HepG2 (cell line): ENCODE measurements at regions not wholly inside any gene's neighbourhood (a gene's known extent, or its start where the extent isn't known, plus 50 kb on each side); places are given as distances from the start of the nearest gene placed in this dataset.

ENCODE experiments used
- ATAC-seq: fragments of 200-7000 bp; cut with Tn5 transposase; 3 replicates; pipeline ENCODE4 v1.9.1; 2020; ENCODE audit warnings: mild to moderate bottlenecking, moderate library complexity
- BruUV-seq: library from RNA; stranded (reverse); fragments of 400-500 nt; replicated peaks from 2 replicates; lab custom pipeline; 2021; lab: Mats Ljungman, UMichigan
- CTCF ChIA-PET: fragments of 300-600 bp; formaldehyde crosslinking; extraction: SDS; loops from one replicate; lab custom pipeline; 2021; ENCODE audit warnings: low total read pairs, inconsistent platforms, low intra/inter-chr PET ratio; lab: Yijun Ruan, JAX
- POLR2A ChIA-PET: fragments of 350-600 bp; sonication (Branson Sonifier 250); formaldehyde crosslinking; loops from one replicate; lab custom pipeline; 2020; ENCODE audit warnings: antibody characterized with exemption, inconsistent platforms; lab: Yijun Ruan, JAX
- DNase-seq: peaks from one replicate; pipeline ENCODE4 v3.0.0-alpha.2; 2015; ENCODE audit warnings: low spot score
- FAIRE-seq: peaks from 3 replicates; lab custom pipeline; 2011; peaks lifted over from hg19 to GRCh38; lab: Jason Lieb, UNC
- H2AFZ ChIP-seq: one replicate; pipeline ENCODE4 v1.6.1; 2011; ENCODE audit warnings: low read length, inconsistent platforms
- H3K27ac ChIP-seq: fragments of 300-600 bp; 3 replicates; pipeline ENCODE4 v1.8.0; 2011; ENCODE audit warnings: mixed run types, mild to moderate bottlenecking, mixed read lengths, low read length, inconsistent platforms; ENCODE audit not compliant: insufficient read depth; ENCODE audit errors: extremely low read length
- H3K27me3 ChIP-seq, 2 experiments: fragments of 200-600 bp in 1 of 2; 2 replicates in 1 of 2; 3 replicates in 1 of 2; pipeline versions ENCODE4 v1.6.0 to v1.8.0; 2011; ENCODE audit warnings: low read length in 2 of 2, mild to moderate bottlenecking in 2 of 2, moderate library complexity in 2 of 2, inconsistent platforms in 1 of 2; ENCODE audit not compliant: insufficient read depth in 2 of 2, control insufficient read depth in 1 of 2
- H3K36me3 ChIP-seq, 2 experiments: fragments of 200-600 bp in 1 of 2; replicated peaks in 1 of 2; 2 replicates in 1 of 2; 3 replicates in 1 of 2; pipeline versions ENCODE4 v1.5.1 to v1.8.0; 2011; ENCODE audit warnings: low read length in 2 of 2, inconsistent platforms in 1 of 2; ENCODE audit not compliant: insufficient read depth in 2 of 2, control insufficient read depth in 1 of 2
- H3K4me1 ChIP-seq: 2 replicates; pipeline ENCODE4 v1.5.1; 2012; ENCODE audit warnings: low read length, inconsistent platforms; ENCODE audit not compliant: insufficient read depth
- H3K4me2 ChIP-seq: 2 replicates; pipeline ENCODE4 v1.6.0; 2011; ENCODE audit warnings: low read depth, low read length, inconsistent platforms
- H3K4me3 ChIP-seq, 3 experiments: fragments of 200-600 bp in 1 of 3; sonication (generic), shearing (Covaris generic) in 1 of 3; replicated peaks in 1 of 3; 2 replicates each; pipeline ENCODE4 v1.5.1; 2011 to 2016; ENCODE audit warnings: low read length in 3 of 3, inconsistent platforms in 2 of 3, low read depth in 2 of 3, mild to moderate bottlenecking in 2 of 3, control low read depth in 1 of 3, mixed read lengths in 1 of 3; ENCODE audit not compliant: insufficient read depth in 1 of 3
- H3K79me2 ChIP-seq: one replicate; pipeline ENCODE4 v1.6.1; 2011; ENCODE audit warnings: low read length, inconsistent platforms; ENCODE audit not compliant: insufficient read depth
- H3K9ac ChIP-seq: 2 replicates; pipeline ENCODE4 v1.6.0; 2011; ENCODE audit warnings: mild to moderate bottlenecking, low read depth, low read length, inconsistent platforms; ENCODE audit not compliant: insufficient read depth
- H3K9me3 ChIP-seq: 2 replicates; pipeline ENCODE4 v1.5.1; 2012; ENCODE audit warnings: mild to moderate bottlenecking, low read length
- H4K20me1 ChIP-seq: 2 replicates; pipeline ENCODE4 v1.6.0; 2011; ENCODE audit warnings: inconsistent platforms, mild to moderate bottlenecking, low read length, moderate library complexity; ENCODE audit not compliant: insufficient read depth
- BRCA1 ChIP-seq: sonication (generic); formaldehyde crosslinking; IDR thresholded peaks from 2 replicates; pipeline ENCODE4 v1.4.0; 2020; ENCODE audit warnings: missing genetic modification reagents
- EED ChIP-seq: sonication (generic); formaldehyde crosslinking; IDR thresholded peaks from 2 replicates; pipeline ENCODE4 v1.5.0; 2020; ENCODE audit warnings: mild to moderate bottlenecking, missing genetic modification reagents
- ELF1 ChIP-seq: sonication (generic); formaldehyde crosslinking; IDR thresholded peaks from 2 replicates; pipeline ENCODE4 v1.4.0; 2020; ENCODE audit warnings: missing genetic modification reagents
- FOXK2 ChIP-seq: fragments of 450-650 bp; IDR thresholded peaks from 2 replicates; pipeline ENCODE4 v1.6.1; 2016
- HIVEP1 ChIP-seq: sonication (generic); formaldehyde crosslinking; IDR thresholded peaks from 2 replicates; pipeline ENCODE4 v1.4.0; 2020; ENCODE audit warnings: mild to moderate bottlenecking, missing genetic modification reagents
- LCORL ChIP-seq, 2 experiments: fragments of 450-650 bp in 1 of 2; sonication (generic) in 1 of 2; formaldehyde crosslinking in 1 of 2; IDR thresholded peaks; 2 replicates each; pipeline versions ENCODE4 v1.5.0 to v1.6.1; 2017 to 2020; ENCODE audit warnings: antibody characterized with exemption in 1 of 2, missing genetic modification reagents in 1 of 2
- NR0B2 ChIP-seq: sonication (generic); formaldehyde crosslinking; IDR thresholded peaks from 2 replicates; pipeline ENCODE4 v1.4.0; 2020; ENCODE audit warnings: mild to moderate bottlenecking, missing genetic modification reagents
- RFXANK ChIP-seq: IDR thresholded peaks from 2 replicates; pipeline ENCODE4 v1.6.1; 2016
- SALL1 ChIP-seq: sonication (generic); formaldehyde crosslinking; IDR thresholded peaks from 2 replicates; pipeline ENCODE4 v1.8.0; 2022; ENCODE audit warnings: mild to moderate bottlenecking, missing genetic modification reagents
- TAF15 ChIP-seq: fragments of 200-400 bp; formaldehyde crosslinking; IDR thresholded peaks from one replicate; pipeline ENCODE4 v1.6.1; 2018; ENCODE audit warnings: mild to moderate bottlenecking, low read depth, low read length; ENCODE audit not compliant: poor library complexity, severe bottlenecking
- U2AF1 ChIP-seq: fragments of 200-400 bp; formaldehyde crosslinking; optimal IDR thresholded peaks from 2 replicates; pipeline ENCODE3; 2017; ENCODE audit warnings: mild to moderate bottlenecking, low read depth, low read length
- ZNF468 ChIP-seq: sonication (generic); formaldehyde crosslinking; IDR thresholded peaks from 2 replicates; pipeline ENCODE4 v1.8.0; 2022; ENCODE audit warnings: mild to moderate bottlenecking, moderate library complexity, missing genetic modification reagents
- ZNF629 ChIP-seq: sonication (generic); formaldehyde crosslinking; conservative IDR thresholded peaks from 2 replicates; pipeline ENCODE4 v1.5.0; 2020; ENCODE audit warnings: missing genetic modification reagents
- ZUFSP ChIP-seq: sonication (generic); formaldehyde crosslinking; IDR thresholded peaks from 2 replicates; pipeline ENCODE4 v1.9.0; 2021; ENCODE audit warnings: missing genetic modification reagents, mild to moderate bottlenecking, borderline replicate concordance
- WGBS: methylation state at CpG from one replicate; pipeline ENCODE4 v1.1.6; 2017; ENCODE audit warnings: low lambda C conversion rate; 5-methylcytosine and 5-hydroxymethylcytosine counted together
- in situ Hi-C: cut with HindIII; loops from 2 replicates; pipeline ENCODE4 v1.10.0; 2017; ENCODE audit warnings: low pct_unique_long_range_greater_than_20kb; ENCODE audit not compliant: extremely low pct_ligation_motif_present
- intact Hi-C: fragments of 100-400 bp; cut with micrococcal nuclease; formaldehyde crosslinking; loops from one replicate; pipeline ENCODE4 v1.10.0; 2022; ENCODE audit not compliant: unreplicated experiment
- TF ChIP-seq, protein P1 (sequence below): IDR thresholded peaks from 2 replicates; pipeline ENCODE4 v1.6.1; 2018; ENCODE audit warnings: missing genetic modification reagents, mild to moderate bottlenecking, missing compliant biosample characterization

DNA sequence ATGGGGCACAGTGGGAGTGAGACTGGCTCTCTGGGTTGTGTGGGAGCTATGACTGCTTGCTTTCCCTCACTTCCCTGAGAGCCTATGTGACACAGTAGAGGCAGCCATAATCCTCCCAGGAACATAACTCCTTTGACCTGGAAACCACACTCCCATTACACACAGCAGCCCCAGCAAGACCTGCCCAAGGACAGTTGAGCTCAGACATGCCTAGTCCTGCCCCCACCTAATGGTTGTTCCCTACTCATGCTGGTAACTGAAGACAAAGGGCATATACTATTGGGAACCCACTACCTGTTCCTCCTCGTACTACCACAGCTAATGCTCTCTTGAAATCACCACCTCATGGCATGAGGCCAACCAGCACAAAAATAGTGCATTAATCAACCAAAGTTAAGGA, 550.4 kb upstream of the ARPP21 start (continued):
- TF ChIP-seq SALL1 (CRISPR knock-in tag) (no peak), RFXANK (CRISPR knock-in tag) (no peak)
- TF ChIP-seq, all 625 proteins: peak for 0

- no peaks in the 10 kb centered on the region for H3K27me3 ChIP-seq
- no peak for DNase-seq
Measured at GRCh38 chr3:35114686-35115085, 524.6 kb upstream of the ARPP21 start.

More at GRCh38 chr3:35114686-35115085, 524.6 kb upstream of the ARPP21 start:
- ChIA-PET CTCF (no interaction called here), POLR2A (no interaction called here)
- Histone ChIP-seq H3K9ac (no peak overlapping the region), H4K20me1 (no peaks in the 10 kb centered on the region), H3K4me3 (no peak overlapping the region), H2AFZ (no peak overlapping the region), H3K36me3 (no peaks in the 10 kb centered on the region), H3K4me2 (no peak overlapping the region), H3K79me2 (no peaks in the 10 kb centered on the region), H3K27ac (no peak overlapping the region), H3K9me3 (peaks cover 65% of the 10 kb centered on the region), H3K4me1 (no peaks in the 10 kb centered on the region)
- no peak for FAIRE-seq
- no peak for ATAC-seq
- intact Hi-C loops: no loop called here
- TF ChIP-seq FOXK2: no peak
- no peak for TF ChIP-seq ZNF468 (CRISPR knock-in tag)
- TF ChIP-seq BRCA1 (CRISPR knock-in tag): no peak
- no peak for TF ChIP-seq EED
- no peak for TF ChIP-seq LCORL (IDR thresholded peaks at IDR 0.05)
- no peak for TF ChIP-seq LCORL (CRISPR knock-in tag; IDR thresholded peaks at IDR 0.05)
- no peak for TF ChIP-seq ELF1
- TF ChIP-seq ZUFSP: no peak
- TF ChIP-seq ZNF629 (CRISPR knock-in tag): no peak
- TF ChIP-seq U2AF1: no peak
- TF ChIP-seq TAF15: no peak
- TF ChIP-seq HIVEP1 (CRISPR knock-in tag): no peak
- TF ChIP-seq, protein P1, sequence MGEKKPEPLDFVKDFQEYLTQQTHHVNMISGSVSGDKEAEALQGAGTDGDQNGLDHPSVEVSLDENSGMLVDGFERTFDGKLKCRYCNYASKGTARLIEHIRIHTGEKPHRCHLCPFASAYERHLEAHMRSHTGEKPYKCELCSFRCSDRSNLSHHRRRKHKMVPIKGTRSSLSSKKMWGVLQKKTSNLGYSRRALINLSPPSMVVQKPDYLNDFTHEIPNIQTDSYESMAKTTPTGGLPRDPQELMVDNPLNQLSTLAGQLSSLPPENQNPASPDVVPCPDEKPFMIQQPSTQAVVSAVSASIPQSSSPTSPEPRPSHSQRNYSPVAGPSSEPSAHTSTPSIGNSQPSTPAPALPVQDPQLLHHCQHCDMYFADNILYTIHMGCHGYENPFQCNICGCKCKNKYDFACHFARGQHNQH (CRISPR knock-in tag): no peak
- TF ChIP-seq NR0B2 (CRISPR knock-in tag): no peak
- 64% methylated on average over 3 of the region's 3 CpGs for WGBS
- in situ Hi-C loops: no loop called here
- BruUV-seq: no TSS peak
